ENCODE measurements at regions not wholly inside any gene's neighbourhood (a gene's known extent, or its start where the extent isn't known, plus 50 kb on each side); places are given as distances from the start of the nearest gene placed in this dataset.

GRCh38 chr17:56026915-56027314 is 126.4 kb upstream of the ANKFN1 start:
- ATAC-seq: no peak
- Histone ChIP-seq H3K27me3 (ENCODE audit: low read length) (no peaks in the 10 kb centered on the region), H3K9me3 (ENCODE audit: low read length) (0 out of 2 replicates have a peak, but pooled peaks cover 3% of the 10 kb centered on the region), H2AFZ (ENCODE audit: low read length) (no peak overlapping the region), H3F3A (ENCODE audit: low read length, unreplicated experiment) (no peaks in the 10 kb centered on the region), H3K9me2 (replicated peaks; ENCODE audit: low read length) (no peaks in the 10 kb centered on the region), H3K9ac (ENCODE audit: low read length) (no peak overlapping the region), H3K4me3 (ENCODE audit: low read length) (no peak overlapping the region), H3K36me3 (ENCODE audit: low read depth, low read length) (no peaks in the 10 kb centered on the region), H3K4me2 (ENCODE audit: low read length) (no peak overlapping the region), H3K79me2 (ENCODE audit: low read length) (no peaks in the 10 kb centered on the region), H3K27ac (ENCODE audit: low read length) (no peak overlapping the region), H3K4me1 (ENCODE audit: insufficient read depth, low read length) (no peaks in the 10 kb centered on the region), H4K20me1 (ENCODE audit: low read length) (no peaks in the 10 kb centered on the region)
- ChIA-PET CTCF (no interaction called here), POLR2A (ENCODE audit: unreplicated experiment) (no interaction called here)
- TF ChIP-seq EZH2phosphoT487 (IDR thresholded peaks at IDR 0.05; ENCODE audit: borderline replicate concordance, low read length) (no peak), CTCF (conservative IDR thresholded peaks at IDR 0.05; ENCODE audit: low read depth, low read length) (no peak), EZH2 (IDR thresholded peaks at IDR 0.05; ENCODE audit: low read length, unreplicated experiment) (no peak)
- intact Hi-C loops (cut with micrococcal nuclease): no loop called here
- BruUV-seq (replicated peaks): no TSS peak
- no peak for DNase-seq

- Histone ChIP-seq H2AFZ (ENCODE audit: low read length) (no peak overlapping the region), H3K9ac (ENCODE audit: low read length) (no peak overlapping the region), H3K36me3 (ENCODE audit: low read depth, low read length) (no peaks in the 10 kb centered on the region), H3F3A (ENCODE audit: low read length, unreplicated experiment) (no peaks in the 10 kb centered on the region), H3K4me3 (ENCODE audit: low read length) (no peak overlapping the region), H3K27me3 (ENCODE audit: low read length) (no peaks in the 10 kb centered on the region), H3K79me2 (ENCODE audit: low read length) (no peaks in the 10 kb centered on the region), H4K20me1 (ENCODE audit: low read length) (no peaks in the 10 kb centered on the region), H3K9me2 (replicated peaks; ENCODE audit: low read length) (no peaks in the 10 kb centered on the region), H3K4me2 (ENCODE audit: low read length) (no peak overlapping the region), H3K27ac (ENCODE audit: low read length) (no peak overlapping the region), H3K9me3 (ENCODE audit: low read length) (0 out of 2 replicates have a peak, but pooled peaks cover 3% of the 10 kb centered on the region), H3K4me1 (ENCODE audit: insufficient read depth, low read length) (no peaks in the 10 kb centered on the region)
- no peak for TF ChIP-seq EZH2phosphoT487 (IDR thresholded peaks at IDR 0.05; ENCODE audit: borderline replicate concordance, low read length)
- TF ChIP-seq CTCF (conservative IDR thresholded peaks at IDR 0.05; ENCODE audit: low read depth, low read length): no peak
- TF ChIP-seq EZH2 (IDR thresholded peaks at IDR 0.05; ENCODE audit: low read length, unreplicated experiment): no peak
- no TSS peak for BruUV-seq (replicated peaks)
- intact Hi-C loops (cut with micrococcal nuclease): no loop called here
- ATAC-seq (no peak), DNase-seq (no peak)
- ChIA-PET POLR2A (ENCODE audit: unreplicated experiment) (no interaction called here), CTCF (no interaction called here)
Measured at GRCh38 chr17:56028837-56029236, 124.4 kb upstream of the ANKFN1 start.

GRCh38 chr17:56030009-56030624 is 123.2 kb upstream of the ANKFN1 start:
- no peak for TF ChIP-seq EZH2 (IDR thresholded peaks at IDR 0.05; ENCODE audit: low read length, unreplicated experiment)
- TF ChIP-seq EZH2phosphoT487 (IDR thresholded peaks at IDR 0.05; ENCODE audit: borderline replicate concordance, low read length): no peak
- TF ChIP-seq CTCF (conservative IDR thresholded peaks at IDR 0.05; ENCODE audit: low read depth, low read length): no peak
- H4K20me1 ChIP-seq (ENCODE audit: low read length): no peaks in the 10 kb centered on the region
- no peak overlapping the region for H3K4me2 ChIP-seq (ENCODE audit: low read length)
- H3K9me3 ChIP-seq (ENCODE audit: low read length): 0 out of 2 replicates have a peak, but pooled peaks cover 3% of the 10 kb centered on the region
- DNase-seq (no peak), ATAC-seq (no peak)
- intact Hi-C loops (cut with micrococcal nuclease): no loop called here
- H3K4me1 ChIP-seq (ENCODE audit: insufficient read depth, low read length): no peaks in the 10 kb centered on the region
- no peaks in the 10 kb centered on the region for H3K79me2 ChIP-seq (ENCODE audit: low read length)
- no peak overlapping the region for H2AFZ ChIP-seq (ENCODE audit: low read length)
- ChIA-PET POLR2A (ENCODE audit: unreplicated experiment) (no interaction called here), CTCF (no interaction called here)
- no peaks in the 10 kb centered on the region for H3K36me3 ChIP-seq (ENCODE audit: low read depth, low read length)
- H3K27me3 ChIP-seq (ENCODE audit: low read length): no peaks in the 10 kb centered on the region
- H3K9me2 ChIP-seq (replicated peaks; ENCODE audit: low read length): no peaks in the 10 kb centered on the region
- no peak overlapping the region for H3K9ac ChIP-seq (ENCODE audit: low read length)
- no peak overlapping the region for H3K4me3 ChIP-seq (ENCODE audit: low read length)
- H3F3A ChIP-seq (ENCODE audit: low read length, unreplicated experiment): no peaks in the 10 kb centered on the region
- BruUV-seq (replicated peaks): no TSS peak
- no peak overlapping the region for H3K27ac ChIP-seq (ENCODE audit: low read length)
